ENCODE measurements at regions not wholly inside any gene's neighbourhood (a gene's known extent, or its start where the extent isn't known, plus 50 kb on each side); places are given as distances from the start of the nearest gene placed in this dataset.

DNA sequence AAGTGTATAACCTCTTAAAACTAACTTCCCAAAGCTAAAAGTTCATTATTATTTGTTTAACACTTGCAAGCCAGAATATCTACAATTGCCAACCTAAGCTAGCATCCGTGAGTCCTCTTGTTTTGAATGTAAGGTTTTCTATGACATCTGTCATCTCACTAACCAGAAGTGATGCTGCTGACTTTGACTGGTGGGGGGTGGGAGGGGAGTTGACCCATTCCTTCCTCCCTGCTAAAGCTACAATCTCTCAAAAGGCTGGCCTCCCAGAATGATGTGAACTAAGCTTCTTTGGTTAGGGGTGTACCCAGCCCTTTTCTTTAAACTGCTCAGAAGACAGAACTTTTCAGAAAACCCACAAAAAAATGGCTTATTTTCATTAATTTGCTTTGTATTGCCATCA is 280.6 kb downstream of the ZEB2 start:
- TF ChIP-seq FOXA2 (IDR thresholded peaks at IDR 0.05) (no peak), RXRA (IDR thresholded peaks at IDR 0.05) (no peak), HNF4A (conservative IDR thresholded peaks at IDR 0.05) (no peak), TAF1 (conservative IDR thresholded peaks at IDR 0.05) (no peak), JUND (IDR thresholded peaks at IDR 0.05) (no peak), FOXA1 (IDR thresholded peaks at IDR 0.05) (no peak), YY1 (IDR thresholded peaks at IDR 0.05) (no peak), NR2F2 (IDR thresholded peaks at IDR 0.05) (no peak), SP1 (IDR thresholded peaks at IDR 0.05) (no peak), MAX (IDR thresholded peaks at IDR 0.05) (no peak), GABPA (IDR thresholded peaks at IDR 0.05 in 1 of 2, conservative IDR thresholded peaks at IDR 0.05 in 1 of 2) (no peak), EGR1 (IDR thresholded peaks at IDR 0.05; ENCODE audit: low read depth in 2 of 2) (no peak), HNF4G (IDR thresholded peaks at IDR 0.05) (no peak), RAD21 (IDR thresholded peaks at IDR 0.05) (no peak), ZBTB33 (IDR thresholded peaks at IDR 0.05) (no peak)
- TF ChIP-seq, protein P1, sequence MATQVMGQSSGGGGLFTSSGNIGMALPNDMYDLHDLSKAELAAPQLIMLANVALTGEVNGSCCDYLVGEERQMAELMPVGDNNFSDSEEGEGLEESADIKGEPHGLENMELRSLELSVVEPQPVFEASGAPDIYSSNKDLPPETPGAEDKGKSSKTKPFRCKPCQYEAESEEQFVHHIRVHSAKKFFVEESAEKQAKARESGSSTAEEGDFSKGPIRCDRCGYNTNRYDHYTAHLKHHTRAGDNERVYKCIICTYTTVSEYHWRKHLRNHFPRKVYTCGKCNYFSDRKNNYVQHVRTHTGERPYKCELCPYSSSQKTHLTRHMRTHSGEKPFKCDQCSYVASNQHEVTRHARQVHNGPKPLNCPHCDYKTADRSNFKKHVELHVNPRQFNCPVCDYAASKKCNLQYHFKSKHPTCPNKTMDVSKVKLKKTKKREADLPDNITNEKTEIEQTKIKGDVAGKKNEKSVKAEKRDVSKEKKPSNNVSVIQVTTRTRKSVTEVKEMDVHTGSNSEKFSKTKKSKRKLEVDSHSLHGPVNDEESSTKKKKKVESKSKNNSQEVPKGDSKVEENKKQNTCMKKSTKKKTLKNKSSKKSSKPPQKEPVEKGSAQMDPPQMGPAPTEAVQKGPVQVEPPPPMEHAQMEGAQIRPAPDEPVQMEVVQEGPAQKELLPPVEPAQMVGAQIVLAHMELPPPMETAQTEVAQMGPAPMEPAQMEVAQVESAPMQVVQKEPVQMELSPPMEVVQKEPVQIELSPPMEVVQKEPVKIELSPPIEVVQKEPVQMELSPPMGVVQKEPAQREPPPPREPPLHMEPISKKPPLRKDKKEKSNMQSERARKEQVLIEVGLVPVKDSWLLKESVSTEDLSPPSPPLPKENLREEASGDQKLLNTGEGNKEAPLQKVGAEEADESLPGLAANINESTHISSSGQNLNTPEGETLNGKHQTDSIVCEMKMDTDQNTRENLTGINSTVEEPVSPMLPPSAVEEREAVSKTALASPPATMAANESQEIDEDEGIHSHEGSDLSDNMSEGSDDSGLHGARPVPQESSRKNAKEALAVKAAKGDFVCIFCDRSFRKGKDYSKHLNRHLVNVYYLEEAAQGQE (IDR thresholded peaks at IDR 0.05) = no peak
- TF ChIP-seq, protein P2, sequence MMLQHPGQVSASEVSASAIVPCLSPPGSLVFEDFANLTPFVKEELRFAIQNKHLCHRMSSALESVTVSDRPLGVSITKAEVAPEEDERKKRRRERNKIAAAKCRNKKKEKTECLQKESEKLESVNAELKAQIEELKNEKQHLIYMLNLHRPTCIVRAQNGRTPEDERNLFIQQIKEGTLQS (IDR thresholded peaks at IDR 0.05) = no peak
- TF ChIP-seq, protein P3, sequence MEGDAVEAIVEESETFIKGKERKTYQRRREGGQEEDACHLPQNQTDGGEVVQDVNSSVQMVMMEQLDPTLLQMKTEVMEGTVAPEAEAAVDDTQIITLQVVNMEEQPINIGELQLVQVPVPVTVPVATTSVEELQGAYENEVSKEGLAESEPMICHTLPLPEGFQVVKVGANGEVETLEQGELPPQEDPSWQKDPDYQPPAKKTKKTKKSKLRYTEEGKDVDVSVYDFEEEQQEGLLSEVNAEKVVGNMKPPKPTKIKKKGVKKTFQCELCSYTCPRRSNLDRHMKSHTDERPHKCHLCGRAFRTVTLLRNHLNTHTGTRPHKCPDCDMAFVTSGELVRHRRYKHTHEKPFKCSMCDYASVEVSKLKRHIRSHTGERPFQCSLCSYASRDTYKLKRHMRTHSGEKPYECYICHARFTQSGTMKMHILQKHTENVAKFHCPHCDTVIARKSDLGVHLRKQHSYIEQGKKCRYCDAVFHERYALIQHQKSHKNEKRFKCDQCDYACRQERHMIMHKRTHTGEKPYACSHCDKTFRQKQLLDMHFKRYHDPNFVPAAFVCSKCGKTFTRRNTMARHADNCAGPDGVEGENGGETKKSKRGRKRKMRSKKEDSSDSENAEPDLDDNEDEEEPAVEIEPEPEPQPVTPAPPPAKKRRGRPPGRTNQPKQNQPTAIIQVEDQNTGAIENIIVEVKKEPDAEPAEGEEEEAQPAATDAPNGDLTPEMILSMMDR (IDR thresholded peaks at IDR 0.05; ENCODE audit: low read depth, low read length, missing input control) = no peak
- H3K4me3 ChIP-seq (ENCODE audit: low read depth in 1 of 3, low read length in 3 of 3) = no peak overlapping the region
- H3K27me3 ChIP-seq (ENCODE audit: control insufficient read depth in 4 of 4, insufficient read depth in 4 of 4, low read length in 3 of 4) = no peaks in the 10 kb centered on the region
- no peaks in the 10 kb centered on the region for H3K36me3 ChIP-seq (ENCODE audit: control insufficient read depth in 4 of 4, insufficient read depth in 3 of 4, low read depth in 1 of 4, low read length in 3 of 4)
- H3K9me3 ChIP-seq (ENCODE audit: control insufficient read depth in 4 of 4, low read length in 3 of 4) = no peaks in the 10 kb centered on the region
- 91% methylated on average over 1 of the region's 1 CpG for WGBS
- DNase-seq (ENCODE audit: low spot score) = no peak
- no peak overlapping the region for H3K27ac ChIP-seq (ENCODE audit: low read depth in 1 of 2, low read length in 2 of 2)
- H3K4me1 ChIP-seq (ENCODE audit: control insufficient read depth in 4 of 4, insufficient read depth in 4 of 4, low read length in 3 of 4) = no peaks in the 10 kb centered on the region
- H3K9ac ChIP-seq (ENCODE audit: low read depth in 1 of 2, low read length in 2 of 2) = no peak overlapping the region
